Panc1 (cell line): ENCODE measurements at regions not wholly inside any gene's neighbourhood (a gene's known extent, or its start where the extent isn't known, plus 50 kb on each side); places are given as distances from the start of the nearest gene placed in this dataset.

ENCODE experiments used
- POLR2AphosphoS5 ChIP-seq: IDR thresholded peaks from 2 replicates; pipeline ENCODE4 v1.6.1; 2012; ENCODE audit warnings: mild to moderate bottlenecking, low read depth, low read length, moderate library complexity
- TCF7L2 ChIP-seq: IDR thresholded peaks from 2 replicates; pipeline ENCODE4 v1.6.1; 2011; ENCODE audit warnings: mild to moderate bottlenecking, low read depth, low read length, inconsistent platforms
- TF ChIP-seq, protein P1 (sequence below): fragments of 450-650 bp; IDR thresholded peaks from 2 replicates; pipeline ENCODE4 v1.5.1; 2017; ENCODE audit warnings: mild to moderate bottlenecking
- TF ChIP-seq, protein P2 (sequence below), 2 experiments: IDR thresholded peaks; 2 replicates each; pipeline ENCODE4 v1.6.1; 2011 to 2012; ENCODE audit warnings: low read depth in 2 of 2, control low read depth in 1 of 2, low read length in 1 of 2, mild to moderate bottlenecking in 1 of 2, moderate library complexity in 1 of 2; ENCODE audit not compliant: insufficient read depth in 1 of 2

DNA sequence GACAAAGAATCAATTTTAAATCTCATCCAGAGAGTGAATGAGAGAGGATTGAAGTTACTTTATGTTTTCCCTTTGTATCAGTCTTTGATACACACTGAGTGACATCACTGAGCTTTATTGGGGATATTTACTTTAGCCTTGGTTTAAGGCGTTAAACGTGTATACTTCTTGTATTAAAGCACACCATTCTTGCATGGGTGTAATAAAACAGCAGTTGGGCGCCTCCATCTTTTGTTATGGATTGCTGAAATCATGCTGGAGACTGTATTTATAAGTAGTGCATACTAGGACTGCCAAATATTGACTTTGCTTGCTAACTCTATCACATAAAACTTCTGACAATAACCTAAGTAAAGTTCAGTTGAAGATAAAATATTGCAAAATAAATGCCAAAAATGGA, 1755.8 kb upstream of the WWC1 start:
- TF ChIP-seq, protein P1, sequence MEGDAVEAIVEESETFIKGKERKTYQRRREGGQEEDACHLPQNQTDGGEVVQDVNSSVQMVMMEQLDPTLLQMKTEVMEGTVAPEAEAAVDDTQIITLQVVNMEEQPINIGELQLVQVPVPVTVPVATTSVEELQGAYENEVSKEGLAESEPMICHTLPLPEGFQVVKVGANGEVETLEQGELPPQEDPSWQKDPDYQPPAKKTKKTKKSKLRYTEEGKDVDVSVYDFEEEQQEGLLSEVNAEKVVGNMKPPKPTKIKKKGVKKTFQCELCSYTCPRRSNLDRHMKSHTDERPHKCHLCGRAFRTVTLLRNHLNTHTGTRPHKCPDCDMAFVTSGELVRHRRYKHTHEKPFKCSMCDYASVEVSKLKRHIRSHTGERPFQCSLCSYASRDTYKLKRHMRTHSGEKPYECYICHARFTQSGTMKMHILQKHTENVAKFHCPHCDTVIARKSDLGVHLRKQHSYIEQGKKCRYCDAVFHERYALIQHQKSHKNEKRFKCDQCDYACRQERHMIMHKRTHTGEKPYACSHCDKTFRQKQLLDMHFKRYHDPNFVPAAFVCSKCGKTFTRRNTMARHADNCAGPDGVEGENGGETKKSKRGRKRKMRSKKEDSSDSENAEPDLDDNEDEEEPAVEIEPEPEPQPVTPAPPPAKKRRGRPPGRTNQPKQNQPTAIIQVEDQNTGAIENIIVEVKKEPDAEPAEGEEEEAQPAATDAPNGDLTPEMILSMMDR: no peak
- TF ChIP-seq POLR2AphosphoS5 (no peak), TCF7L2 (no peak)
- TF ChIP-seq, protein P2, sequence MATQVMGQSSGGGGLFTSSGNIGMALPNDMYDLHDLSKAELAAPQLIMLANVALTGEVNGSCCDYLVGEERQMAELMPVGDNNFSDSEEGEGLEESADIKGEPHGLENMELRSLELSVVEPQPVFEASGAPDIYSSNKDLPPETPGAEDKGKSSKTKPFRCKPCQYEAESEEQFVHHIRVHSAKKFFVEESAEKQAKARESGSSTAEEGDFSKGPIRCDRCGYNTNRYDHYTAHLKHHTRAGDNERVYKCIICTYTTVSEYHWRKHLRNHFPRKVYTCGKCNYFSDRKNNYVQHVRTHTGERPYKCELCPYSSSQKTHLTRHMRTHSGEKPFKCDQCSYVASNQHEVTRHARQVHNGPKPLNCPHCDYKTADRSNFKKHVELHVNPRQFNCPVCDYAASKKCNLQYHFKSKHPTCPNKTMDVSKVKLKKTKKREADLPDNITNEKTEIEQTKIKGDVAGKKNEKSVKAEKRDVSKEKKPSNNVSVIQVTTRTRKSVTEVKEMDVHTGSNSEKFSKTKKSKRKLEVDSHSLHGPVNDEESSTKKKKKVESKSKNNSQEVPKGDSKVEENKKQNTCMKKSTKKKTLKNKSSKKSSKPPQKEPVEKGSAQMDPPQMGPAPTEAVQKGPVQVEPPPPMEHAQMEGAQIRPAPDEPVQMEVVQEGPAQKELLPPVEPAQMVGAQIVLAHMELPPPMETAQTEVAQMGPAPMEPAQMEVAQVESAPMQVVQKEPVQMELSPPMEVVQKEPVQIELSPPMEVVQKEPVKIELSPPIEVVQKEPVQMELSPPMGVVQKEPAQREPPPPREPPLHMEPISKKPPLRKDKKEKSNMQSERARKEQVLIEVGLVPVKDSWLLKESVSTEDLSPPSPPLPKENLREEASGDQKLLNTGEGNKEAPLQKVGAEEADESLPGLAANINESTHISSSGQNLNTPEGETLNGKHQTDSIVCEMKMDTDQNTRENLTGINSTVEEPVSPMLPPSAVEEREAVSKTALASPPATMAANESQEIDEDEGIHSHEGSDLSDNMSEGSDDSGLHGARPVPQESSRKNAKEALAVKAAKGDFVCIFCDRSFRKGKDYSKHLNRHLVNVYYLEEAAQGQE (IDR thresholded peaks at IDR 0.05; ENCODE audit: insufficient read depth in 1 of 2, low read depth in 2 of 2, low read length in 1 of 2): no peak
